ENCODE measurements at regions not wholly inside any gene's neighbourhood (a gene's known extent, or its start where the extent isn't known, plus 50 kb on each side); places are given as distances from the start of the nearest gene placed in this dataset.

GRCh38 chr5:52706775-52707174 is 80.9 kb upstream of the ITGA1 start:
- Histone ChIP-seq H2AFZ (ENCODE audit: low read depth, low read length) (no peak overlapping the region), H3K9me3 (ENCODE audit: insufficient read depth, low read depth, low read length) (no peaks in the 10 kb centered on the region), H3K27ac (ENCODE audit: low read depth, low read length) (no peak overlapping the region), H3K9ac (ENCODE audit: low read length) (no peak overlapping the region), H3K4me1 (ENCODE audit: insufficient read depth, low read length) (peaks cover 14% of the 10 kb centered on the region), H3K79me2 (ENCODE audit: insufficient read depth, low read length) (no peaks in the 10 kb centered on the region), H4K20me1 (ENCODE audit: insufficient read depth, low read length) (no peaks in the 10 kb centered on the region), H3K4me2 (ENCODE audit: low read length) (no peak overlapping the region), H3K4me3 (ENCODE audit: insufficient read depth, low read depth, low read length) (no peak overlapping the region), H3K36me3 (ENCODE audit: insufficient read depth, low read length) (no peaks in the 10 kb centered on the region), H3K27me3 (ENCODE audit: insufficient read depth, low read length) (peaks cover 3% of the 10 kb centered on the region)
- no peak for TF ChIP-seq CTCF (IDR thresholded peaks at IDR 0.05; ENCODE audit: insufficient read depth, low read depth, low read length)
- no peak for TF ChIP-seq EZH2 (IDR thresholded peaks at IDR 0.05; ENCODE audit: insufficient read depth, low read length)
- Mint-ChIP-seq H3K27ac (ENCODE audit: unreplicated experiment) (no peak overlapping the region), H3K4me1 (ENCODE audit: low read depth, unreplicated experiment) (peaks cover 47% of the 10 kb centered on the region), H3K9me3 (ENCODE audit: unreplicated experiment) (no peaks in the 10 kb centered on the region), H3K36me3 (ENCODE audit: low read depth, unreplicated experiment) (no peaks in the 10 kb centered on the region), H3K27me3 (ENCODE audit: low read depth, unreplicated experiment) (no peaks in the 10 kb centered on the region), H3K4me3 (ENCODE audit: unreplicated experiment) (no peak overlapping the region)
- no peak for DNase-seq (ENCODE audit: low read depth)
- FAIRE-seq, result no peak

GRCh38 chr5:52707616-52708015 is 80.1 kb upstream of the ITGA1 start:
- Mint-ChIP-seq H3K4me3 (ENCODE audit: unreplicated experiment) (no peak overlapping the region), H3K36me3 (ENCODE audit: low read depth, unreplicated experiment) (no peaks in the 10 kb centered on the region), H3K4me1 (ENCODE audit: low read depth, unreplicated experiment) (peaks cover 47% of the 10 kb centered on the region), H3K27me3 (ENCODE audit: low read depth, unreplicated experiment) (no peaks in the 10 kb centered on the region), H3K9me3 (ENCODE audit: unreplicated experiment) (no peaks in the 10 kb centered on the region), H3K27ac (ENCODE audit: unreplicated experiment) (no peak overlapping the region)
- H3K79me2 ChIP-seq (ENCODE audit: insufficient read depth, low read length), result no peaks in the 10 kb centered on the region
- H3K36me3 ChIP-seq (ENCODE audit: insufficient read depth, low read length), result no peaks in the 10 kb centered on the region
- no peak overlapping the region for H3K9ac ChIP-seq (ENCODE audit: low read length)
- no peak overlapping the region for H3K27ac ChIP-seq (ENCODE audit: low read depth, low read length)
- H2AFZ ChIP-seq (ENCODE audit: low read depth, low read length), result no peak overlapping the region
- peaks cover 14% of the 10 kb centered on the region for H3K4me1 ChIP-seq (ENCODE audit: insufficient read depth, low read length)
- FAIRE-seq (no peak), DNase-seq (ENCODE audit: low read depth) (no peak)
- H4K20me1 ChIP-seq (ENCODE audit: insufficient read depth, low read length), result no peaks in the 10 kb centered on the region
- no peak for TF ChIP-seq CTCF (IDR thresholded peaks at IDR 0.05; ENCODE audit: insufficient read depth, low read depth, low read length)
- no peak overlapping the region for H3K4me2 ChIP-seq (ENCODE audit: low read length)
- no peak overlapping the region for H3K4me3 ChIP-seq (ENCODE audit: insufficient read depth, low read depth, low read length)
- H3K9me3 ChIP-seq (ENCODE audit: insufficient read depth, low read depth, low read length), result no peaks in the 10 kb centered on the region
- peaks cover 3% of the 10 kb centered on the region for H3K27me3 ChIP-seq (ENCODE audit: insufficient read depth, low read length)

GRCh38 chr5:52708463-52708862 is 79.3 kb upstream of the ITGA1 start:
- peaks cover 44% of the 10 kb centered on the region for H3K4me1 Mint-ChIP-seq (ENCODE audit: low read depth, unreplicated experiment)
- no peak overlapping the region for H2AFZ ChIP-seq (ENCODE audit: low read depth, low read length)

More at GRCh38 chr5:52708463-52708862, 79.3 kb upstream of the ITGA1 start:
- peak; percentile 9 for FAIRE-seq
- Mint-ChIP-seq H3K9me3 (ENCODE audit: unreplicated experiment) (no peaks in the 10 kb centered on the region), H3K27ac (ENCODE audit: unreplicated experiment) (peak overlapping the region; percentile 48), H3K4me3 (ENCODE audit: unreplicated experiment) (no peak overlapping the region), H3K36me3 (ENCODE audit: low read depth, unreplicated experiment) (no peaks in the 10 kb centered on the region), H3K27me3 (ENCODE audit: low read depth, unreplicated experiment) (no peaks in the 10 kb centered on the region)
- H3K27ac ChIP-seq (ENCODE audit: low read depth, low read length), result peak overlapping the region; percentile 39
- peaks cover 3% of the 10 kb centered on the region for H3K27me3 ChIP-seq (ENCODE audit: insufficient read depth, low read length)
- TF ChIP-seq EZH2 (IDR thresholded peaks at IDR 0.05; ENCODE audit: insufficient read depth, low read length) (no peak), CTCF (IDR thresholded peaks at IDR 0.05; ENCODE audit: insufficient read depth, low read depth, low read length) (no peak)
- H3K4me2 ChIP-seq (ENCODE audit: low read length), result peak overlapping the region; percentile 59
- no peak overlapping the region for H3K4me3 ChIP-seq (ENCODE audit: insufficient read depth, low read depth, low read length)
- H3K36me3 ChIP-seq (ENCODE audit: insufficient read depth, low read length), result no peaks in the 10 kb centered on the region
- H3K9me3 ChIP-seq (ENCODE audit: insufficient read depth, low read depth, low read length), result no peaks in the 10 kb centered on the region
- H3K9ac ChIP-seq (ENCODE audit: low read length), result peak overlapping the region; percentile 15
- DNase-seq (ENCODE audit: low read depth), result no peak
- no peaks in the 10 kb centered on the region for H3K79me2 ChIP-seq (ENCODE audit: insufficient read depth, low read length)
- no peaks in the 10 kb centered on the region for H4K20me1 ChIP-seq (ENCODE audit: insufficient read depth, low read length)
- H3K4me1 ChIP-seq (ENCODE audit: insufficient read depth, low read length), result peaks cover 14% of the 10 kb centered on the region
